ENCODE measurements at regions not wholly inside any gene's neighbourhood (a gene's known extent, or its start where the extent isn't known, plus 50 kb on each side); places are given as distances from the start of the nearest gene placed in this dataset.
"Not testable (repeated sequence)": the region's sequence is repeated elsewhere in the genome, so short reads cannot be mapped to it uniquely, and the experiment has no call there.

DNA sequence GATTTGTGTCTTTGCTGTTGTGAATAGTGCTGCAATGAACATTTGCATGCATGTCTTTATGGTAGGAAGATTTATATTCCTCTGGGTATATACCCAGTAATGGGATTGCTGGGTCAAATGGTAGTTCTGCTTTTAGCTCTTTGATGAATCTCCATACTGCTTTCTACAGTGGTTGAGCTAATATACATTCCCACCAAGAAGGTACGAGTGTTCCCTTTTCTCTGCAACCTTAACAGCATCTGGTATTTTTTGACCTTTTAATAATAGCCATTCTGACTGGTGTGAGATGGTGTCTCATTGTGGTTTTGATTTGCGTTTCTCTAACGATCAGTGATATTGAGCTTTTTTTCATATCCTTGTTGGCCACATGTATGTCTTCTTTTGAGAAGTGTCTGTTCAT lies 71.3 kb downstream of the PALS2 start:
- not testable (repeated sequence) for TF ChIP-seq CTCF, POLR2A (IDR thresholded peaks at IDR 0.05)
